ENCODE measurements at regions not wholly inside any gene's neighbourhood (a gene's known extent, or its start where the extent isn't known, plus 50 kb on each side); places are given as distances from the start of the nearest gene placed in this dataset.

DNA sequence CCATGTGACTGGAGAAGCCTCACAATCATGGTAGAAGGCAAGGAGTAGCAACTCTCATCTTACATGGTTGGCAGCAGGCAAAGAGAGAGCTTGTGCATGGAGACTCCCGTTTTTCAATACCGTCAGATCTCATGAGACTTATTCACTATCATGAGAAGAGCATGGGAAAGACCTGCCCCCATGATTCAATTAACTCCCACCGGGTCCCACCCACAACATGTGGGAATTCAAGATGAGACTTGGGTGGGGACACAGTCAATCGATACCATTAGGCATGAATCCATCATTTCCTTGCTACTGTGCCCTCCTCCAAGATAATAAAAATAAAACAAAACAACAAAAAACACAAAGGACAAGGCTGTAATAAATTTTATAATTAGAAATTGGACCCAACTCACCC is 384.7 kb upstream of the MEIS2 start:
- ATAC-seq, result no peak
- POLR2A ChIA-PET, result no interaction called here
- Mint-ChIP-seq H3K9me3 (peaks cover 0 to 21% (median 7%) of the 10 kb centered on the region in 9 donors), H3K27me3 (peaks cover 0 to 11% (median 0%) of the 10 kb centered on the region in 5 donors), H3K36me3 (peaks cover 0 to 4% (median 0%) of the 10 kb centered on the region in 3 donors), H3K4me1 (no peaks in the 10 kb centered on the region), H3K27ac (no peak overlapping the region), H3K4me3 (no peak overlapping the region)
- no peak for DNase-seq

DNA sequence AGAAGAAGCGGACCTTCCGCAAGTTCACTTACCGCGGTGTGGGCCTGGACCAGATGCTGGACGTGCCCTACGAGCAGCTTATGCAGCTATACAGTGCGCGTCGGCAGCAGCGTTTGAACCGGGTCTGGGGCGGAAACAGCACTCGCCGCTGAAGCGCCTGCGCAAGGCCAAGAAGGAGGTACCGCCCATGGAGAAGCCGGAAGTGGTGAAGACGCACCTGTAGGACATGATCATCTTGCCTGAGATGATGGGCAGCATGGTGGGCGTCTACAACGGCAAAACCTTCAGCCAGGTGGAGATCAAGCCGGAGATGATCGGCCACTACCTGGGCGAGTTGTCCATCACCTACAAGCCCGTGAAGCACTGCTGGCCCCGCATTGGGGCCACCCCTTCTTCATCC is 390.4 kb upstream of the MEIS2 start:
- H3K4me3 Mint-ChIP-seq, result no peak overlapping the region
- no peaks in the 10 kb centered on the region for H3K4me1 Mint-ChIP-seq
- H3K27me3 Mint-ChIP-seq, result peaks cover 0 to 10% (median 0%) of the 10 kb centered on the region in 5 donors
- peaks cover 0 to 4% (median 0%) of the 10 kb centered on the region in 3 donors for H3K36me3 Mint-ChIP-seq
- H3K27ac Mint-ChIP-seq, result no peak overlapping the region
- POLR2A ChIA-PET, result no interaction called here
- H3K9me3 Mint-ChIP-seq, result peaks cover 0 to 13% (median 4%) of the 10 kb centered on the region in 9 donors
- ATAC-seq (no peak), DNase-seq (no peak)

DNA sequence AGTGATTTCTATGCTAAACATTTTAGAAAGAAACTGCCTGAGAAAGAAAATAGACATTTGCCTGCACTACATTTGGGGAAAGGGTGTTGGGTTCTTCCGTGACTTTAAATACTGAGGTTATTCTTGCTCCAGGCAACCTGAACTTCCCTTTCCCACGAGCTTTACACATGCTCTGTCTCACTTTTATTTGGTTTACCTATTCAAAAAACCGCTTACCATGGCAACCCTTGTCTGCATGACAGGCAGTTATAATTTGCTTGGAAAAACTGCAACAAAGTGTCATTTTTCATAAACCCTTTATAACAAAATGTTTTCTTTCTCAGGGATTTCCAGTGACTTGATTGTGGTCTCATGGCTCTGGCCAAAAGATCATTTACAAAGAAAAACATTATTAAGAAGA is 416.3 kb upstream of the MEIS2 start:
- Mint-ChIP-seq H3K27ac (no peak overlapping the region), H3K4me1 (no peaks in the 10 kb centered on the region), H3K27me3 (no peaks in the 10 kb centered on the region), H3K36me3 (no peaks in the 10 kb centered on the region), H3K9me3 (peaks cover 0 to 17% (median 3%) of the 10 kb centered on the region in 9 donors), H3K4me3 (no peak overlapping the region)
- POLR2A ChIA-PET, result no interaction called here
- ATAC-seq (no peak), DNase-seq (no peak)

DNA sequence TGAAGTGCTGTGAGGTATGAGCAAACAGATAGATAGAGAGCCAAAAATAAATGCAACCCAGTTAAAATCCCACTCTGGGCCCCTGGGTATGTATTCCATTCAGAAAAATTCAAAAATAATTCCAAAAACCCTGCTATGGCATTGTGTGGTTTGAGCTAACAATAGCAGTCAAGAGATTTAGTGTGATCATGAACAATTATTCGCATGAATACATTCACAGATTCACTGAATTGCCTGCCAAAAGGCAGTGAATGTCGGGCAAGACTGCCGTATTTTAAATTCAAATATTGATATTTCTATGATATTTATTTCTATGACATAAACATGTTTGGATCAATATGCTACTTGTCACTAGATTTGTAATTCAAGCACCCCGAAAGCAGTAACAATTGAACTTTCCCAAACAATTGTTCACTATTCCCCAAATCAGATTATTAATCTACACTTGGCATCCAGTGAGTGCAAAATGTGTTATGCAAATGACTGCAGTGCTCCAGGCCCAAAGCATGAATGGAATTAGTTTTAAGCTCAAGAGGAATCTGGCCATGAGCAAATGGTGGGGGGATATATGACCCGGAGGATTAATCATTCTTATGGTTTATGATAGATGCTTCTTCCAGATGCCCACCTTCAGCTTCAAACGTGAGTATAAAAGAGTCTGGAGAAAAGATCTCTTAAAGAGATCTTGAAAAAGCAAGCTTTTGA is 417.0 kb upstream of the MEIS2 start:
- ATAC-seq, result no peak
- no peak for DNase-seq
- Mint-ChIP-seq H3K27ac (no peak overlapping the region), H3K4me3 (no peak overlapping the region), H3K36me3 (no peaks in the 10 kb centered on the region), H3K4me1 (no peaks in the 10 kb centered on the region), H3K27me3 (no peaks in the 10 kb centered on the region), H3K9me3 (peaks cover 0 to 20% (median 1%) of the 10 kb centered on the region in 9 donors)
- POLR2A ChIA-PET, result no interaction called here

DNA sequence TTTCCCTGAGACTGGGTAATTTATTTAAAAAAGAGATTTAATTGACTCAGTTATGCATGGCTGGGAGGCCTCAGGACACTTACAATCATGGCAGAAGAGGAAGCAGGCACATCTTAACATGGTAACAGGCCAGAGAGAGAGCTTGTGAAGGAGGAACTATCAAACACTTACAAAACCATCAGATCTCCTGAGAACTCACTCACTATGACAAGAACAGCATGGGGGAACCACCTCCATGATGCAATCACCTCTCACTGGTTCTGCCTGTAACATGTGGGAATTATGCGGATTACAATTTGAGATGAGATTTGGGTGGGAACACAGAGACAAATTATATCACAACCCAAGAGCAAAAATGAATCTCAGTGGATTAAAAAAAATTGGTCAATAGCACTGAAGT is 416.0 kb upstream of the TMCO5A start:
- no peak overlapping the region for H3K27ac Mint-ChIP-seq
- peaks cover 0 to 16% (median 3%) of the 10 kb centered on the region in 9 donors for H3K9me3 Mint-ChIP-seq
- DNase-seq, result no peak

DNA sequence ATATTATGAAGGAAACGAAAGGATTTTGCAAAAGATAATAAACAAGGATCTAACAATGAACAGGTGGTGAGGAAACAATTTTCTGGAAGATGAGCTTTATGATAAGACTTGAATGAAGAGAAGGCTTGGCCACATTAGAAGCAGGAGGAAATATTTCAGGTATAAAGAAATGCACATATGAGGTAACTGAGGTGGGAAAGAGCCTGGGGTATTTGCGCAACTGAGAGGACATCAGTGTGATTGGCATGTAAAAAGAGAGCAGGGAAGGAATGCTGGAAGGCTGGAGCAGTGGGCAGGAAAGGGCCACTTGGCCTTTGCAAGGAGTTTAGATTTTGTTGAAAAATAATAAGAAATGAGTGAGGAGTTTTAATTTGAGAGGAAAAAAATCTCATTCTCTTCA is 414.4 kb upstream of the TMCO5A start:
- Mint-ChIP-seq H3K36me3 (no peaks in the 10 kb centered on the region), H3K4me1 (no peaks in the 10 kb centered on the region), H3K4me3 (no peak overlapping the region), H3K27ac (no peak overlapping the region), H3K27me3 (peaks cover 0 to 13% (median 0%) of the 10 kb centered on the region in 5 donors), H3K9me3 (peaks cover 0 to 20% (median 5%) of the 10 kb centered on the region in 9 donors)
- no peak for DNase-seq
- POLR2A ChIA-PET, result no interaction called here
- no peak for ATAC-seq

More for the DNA sequence above, 416.0 kb upstream of the TMCO5A start:
- no peaks in the 10 kb centered on the region for H3K4me1 Mint-ChIP-seq
- H3K36me3 Mint-ChIP-seq, result no peaks in the 10 kb centered on the region
- no peak for ATAC-seq
- peaks cover 0 to 5% (median 0%) of the 10 kb centered on the region in 5 donors for H3K27me3 Mint-ChIP-seq
- H3K4me3 Mint-ChIP-seq, result no peak overlapping the region
- POLR2A ChIA-PET, result no interaction called here

DNA sequence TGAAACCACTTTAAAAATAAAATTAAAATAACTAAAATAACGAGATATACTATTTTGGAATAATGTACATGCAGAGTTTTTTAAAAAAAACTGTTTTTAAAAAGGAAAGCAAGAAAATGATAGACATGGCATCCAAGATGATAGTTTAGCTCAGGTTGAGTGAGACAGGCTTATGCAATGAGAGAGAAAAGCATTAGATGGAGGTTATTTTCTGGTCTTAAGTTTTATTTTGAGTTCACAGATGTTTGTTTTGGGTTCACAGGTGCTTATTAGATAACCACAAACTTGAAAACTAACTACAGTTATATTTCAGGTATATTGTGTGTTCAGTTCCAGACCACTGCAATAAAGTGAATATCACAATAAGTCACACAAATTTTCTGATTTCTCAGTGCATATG is 413.6 kb upstream of the TMCO5A start:
- DNase-seq (no peak), ATAC-seq (no peak)
- Mint-ChIP-seq H3K4me1 (no peaks in the 10 kb centered on the region), H3K27me3 (peaks cover 0 to 13% (median 0%) of the 10 kb centered on the region in 5 donors), H3K27ac (no peak overlapping the region), H3K4me3 (no peak overlapping the region), H3K36me3 (no peaks in the 10 kb centered on the region), H3K9me3 (peaks cover 0 to 21% (median 5%) of the 10 kb centered on the region in 9 donors)
- POLR2A ChIA-PET, result no interaction called here

DNA sequence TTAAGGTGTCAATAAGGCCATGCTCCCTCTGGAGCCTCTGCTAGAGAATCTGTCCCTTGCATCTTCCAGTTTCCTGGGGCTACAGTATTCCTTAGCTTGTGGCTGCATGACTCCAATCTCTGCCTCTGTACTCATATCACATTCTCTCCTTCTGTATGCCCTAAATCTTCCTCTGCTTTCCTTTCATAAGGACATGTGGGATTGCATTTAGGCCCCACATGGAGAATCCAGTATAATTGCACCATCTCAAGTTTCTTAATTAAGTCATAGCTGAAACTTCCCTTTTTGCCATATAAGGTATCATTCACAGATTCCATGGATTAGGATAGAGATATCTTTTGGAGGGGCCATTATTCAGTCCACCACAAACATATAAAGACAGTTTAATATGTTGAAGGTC is 409.8 kb upstream of the TMCO5A start:
- Mint-ChIP-seq H3K4me3 (no peak overlapping the region), H3K36me3 (no peaks in the 10 kb centered on the region), H3K9me3 (peaks cover 0 to 20% (median 0%) of the 10 kb centered on the region in 9 donors), H3K27me3 (peaks cover 0 to 13% (median 0%) of the 10 kb centered on the region in 5 donors), H3K4me1 (no peaks in the 10 kb centered on the region), H3K27ac (no peak overlapping the region)
- POLR2A ChIA-PET, result no interaction called here
- DNase-seq (no peak), ATAC-seq (no peak)

DNA sequence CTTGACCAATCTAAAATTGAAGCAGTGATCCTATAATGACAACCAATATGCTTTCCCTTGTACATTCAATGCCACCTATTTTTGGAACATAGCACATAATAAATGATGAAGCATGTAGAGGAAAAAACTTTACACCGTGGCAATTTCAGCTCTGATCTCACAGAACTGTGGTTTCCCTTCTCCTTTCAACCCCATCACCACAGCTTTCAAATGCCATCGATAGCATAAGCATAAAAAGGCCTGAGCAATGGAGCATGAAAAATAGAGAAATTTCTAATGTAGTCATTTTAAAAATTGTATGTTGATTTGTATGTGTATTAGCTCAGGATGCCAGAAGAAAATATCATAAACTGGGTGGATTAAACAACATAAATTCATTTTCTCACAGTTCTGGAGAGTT is 406.0 kb upstream of the TMCO5A start:
- ATAC-seq, result no peak
- Mint-ChIP-seq H3K27me3 (peaks cover 0 to 8% (median 3%) of the 10 kb centered on the region in 5 donors), H3K4me1 (no peaks in the 10 kb centered on the region), H3K9me3 (peaks cover 2 to 23% (median 4%) of the 10 kb centered on the region in 9 donors), H3K36me3 (no peaks in the 10 kb centered on the region), H3K27ac (no peak overlapping the region), H3K4me3 (no peak overlapping the region)
- DNase-seq, result no peak
- POLR2A ChIA-PET, result no interaction called here

DNA sequence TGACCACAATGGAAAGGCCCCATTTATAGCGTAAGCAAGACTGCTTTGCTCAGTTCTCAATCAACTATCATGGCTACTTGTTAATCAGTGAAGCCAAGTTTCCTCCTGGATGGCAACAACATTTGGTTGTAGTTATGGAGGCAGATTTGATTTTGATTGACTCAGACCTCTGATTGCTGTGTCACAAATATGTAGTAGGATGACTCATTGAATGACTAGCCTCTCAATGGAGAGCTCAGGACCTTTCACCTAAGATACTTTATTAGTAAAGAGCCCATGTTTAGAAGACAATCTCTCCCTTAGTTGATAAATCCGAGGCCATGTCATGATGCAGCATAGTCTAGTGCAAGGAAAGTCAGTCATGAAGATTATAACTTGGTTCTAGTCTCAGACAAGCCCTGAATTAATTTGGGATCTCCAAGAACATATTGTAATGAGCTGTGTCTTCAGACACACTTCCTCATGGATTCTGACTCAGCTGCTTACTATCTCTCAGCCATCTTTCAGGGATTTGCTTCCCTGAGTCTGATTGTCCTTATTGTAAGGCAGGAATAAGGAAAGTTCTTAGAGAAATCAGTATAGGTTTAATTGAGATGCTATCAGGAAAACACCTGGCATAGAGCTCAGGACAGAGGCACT is 397.4 kb upstream of the TMCO5A start:
- ATAC-seq (no peak), DNase-seq (no peak)
- H3K36me3 Mint-ChIP-seq, result no peaks in the 10 kb centered on the region
- no peak overlapping the region for H3K27ac Mint-ChIP-seq
- no peaks in the 10 kb centered on the region for H3K4me1 Mint-ChIP-seq
- H3K4me3 Mint-ChIP-seq, result no peak overlapping the region
- POLR2A ChIA-PET, result no interaction called here
- peaks cover 5 to 34% (median 10%) of the 10 kb centered on the region in 9 donors for H3K9me3 Mint-ChIP-seq
- H3K27me3 Mint-ChIP-seq, result peaks cover 0 to 11% (median 2%) of the 10 kb centered on the region in 5 donors

DNA sequence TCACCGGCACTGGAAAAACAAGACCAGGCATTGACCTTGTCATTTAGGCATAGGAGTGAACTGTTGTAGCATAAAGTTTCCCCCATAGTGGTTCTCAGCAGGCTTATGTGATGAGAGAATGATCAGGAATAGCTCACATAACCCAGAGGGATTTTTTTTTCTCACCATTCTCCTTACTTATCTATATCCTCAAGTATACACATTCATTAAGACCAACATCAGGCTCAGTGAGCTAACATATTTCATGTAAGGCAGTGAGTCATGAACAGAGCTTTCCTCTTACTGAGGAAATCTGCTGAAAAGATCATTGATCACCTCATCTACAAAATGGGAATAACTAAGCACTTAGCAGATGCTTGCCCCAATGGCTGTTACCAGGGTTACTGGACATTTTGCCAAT is 396.6 kb upstream of the TMCO5A start:
- Mint-ChIP-seq H3K4me3 (no peak overlapping the region), H3K36me3 (no peaks in the 10 kb centered on the region), H3K27me3 (peaks cover 0 to 10% (median 2%) of the 10 kb centered on the region in 5 donors), H3K27ac (no peak overlapping the region), H3K4me1 (no peaks in the 10 kb centered on the region), H3K9me3 (peaks cover 3 to 35% (median 8%) of the 10 kb centered on the region in 9 donors)
- POLR2A ChIA-PET, result no interaction called here
- ATAC-seq (no peak), DNase-seq (no peak)

DNA sequence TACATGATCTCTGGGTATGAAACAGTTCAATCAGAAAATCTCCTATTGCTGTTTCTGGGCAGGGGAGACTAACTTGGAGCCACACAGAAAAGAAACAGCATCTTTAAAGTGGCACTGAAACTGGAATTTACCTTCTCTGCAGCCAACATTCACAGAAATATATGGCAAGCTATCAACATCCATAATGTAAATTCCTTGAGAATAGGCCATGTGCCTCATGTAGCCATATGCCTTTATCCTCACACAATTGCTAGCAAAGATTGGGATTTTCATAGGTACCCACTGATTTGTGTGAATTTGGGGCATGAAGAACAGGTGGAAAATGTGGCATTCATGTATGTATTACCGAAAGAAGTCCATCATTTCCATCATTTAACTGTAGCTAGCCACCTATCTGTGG is 386.3 kb upstream of the TMCO5A start:
- ATAC-seq (no peak), DNase-seq (no peak)
- POLR2A ChIA-PET, result no interaction called here
- Mint-ChIP-seq H3K4me3 (no peak overlapping the region), H3K27ac (no peak overlapping the region), H3K9me3 (peaks cover 0 to 5% (median 3%) of the 10 kb centered on the region in 9 donors), H3K36me3 (no peaks in the 10 kb centered on the region), H3K4me1 (no peaks in the 10 kb centered on the region), H3K27me3 (no peaks in the 10 kb centered on the region)

DNA sequence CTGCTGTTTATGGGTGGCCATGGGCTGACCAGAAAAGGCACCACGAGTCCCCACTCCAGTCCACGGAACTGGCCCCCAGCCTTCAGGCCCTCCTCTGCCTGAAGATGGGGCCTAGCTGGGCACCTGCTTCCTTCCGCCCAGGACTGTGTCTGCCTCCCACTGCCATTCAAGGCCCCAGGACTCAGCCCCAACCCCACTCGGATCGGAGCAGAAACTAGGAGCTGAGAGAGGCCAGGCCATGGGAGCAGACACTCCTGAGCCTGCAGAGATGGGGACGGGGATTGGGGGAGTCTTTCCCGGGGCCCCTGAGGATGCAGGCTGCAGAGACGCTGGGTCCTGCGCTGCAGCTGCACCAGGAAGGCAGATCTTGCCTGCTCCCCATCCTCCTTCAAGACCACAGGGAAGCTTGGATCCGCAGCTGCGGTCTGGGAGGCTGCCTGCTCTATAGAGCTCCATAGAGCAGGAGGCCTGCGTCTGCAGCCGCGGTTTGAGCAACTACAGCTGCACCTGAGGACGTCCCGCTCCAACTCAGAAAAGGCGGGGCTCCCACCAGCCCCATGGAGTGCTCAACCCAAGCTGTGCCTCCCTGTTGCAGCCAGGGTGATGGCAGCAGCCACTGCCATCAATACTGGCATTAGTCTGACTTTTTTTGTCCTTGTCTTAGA is 383.9 kb upstream of the TMCO5A start:
- DNase-seq, result peak in 1 of 10 donors; percentile 48

More for the DNA sequence above, 383.9 kb upstream of the TMCO5A start:
- Mint-ChIP-seq H3K4me1 (no peaks in the 10 kb centered on the region), H3K27me3 (no peaks in the 10 kb centered on the region), H3K4me3 (no peak overlapping the region), H3K36me3 (no peaks in the 10 kb centered on the region), H3K9me3 (peaks cover 0 to 21% (median 9%) of the 10 kb centered on the region in 9 donors), H3K27ac (no peak overlapping the region)
- POLR2A ChIA-PET, result no interaction called here
- no peak for ATAC-seq

Measured in naive thymus-derived CD8-positive, alpha-beta T cell (primary cell).